Smooth muscle cell (in vitro differentiated cells): ENCODE measurements at regions not wholly inside any gene's neighbourhood (a gene's known extent, or its start where the extent isn't known, plus 50 kb on each side); places are given as distances from the start of the nearest gene placed in this dataset.

ENCODE experiments used
- DNase-seq: peaks from one replicate; lab custom pipeline; 2025; ENCODE audit not compliant: unreplicated experiment; lab: John Stamatoyannopoulos, UW
- H2AFZ ChIP-seq: fragments of 200-600 bp; sonication (generic); 2 replicates; pipeline ENCODE4 v1.6.0; 2016; ENCODE audit warnings: antibody characterized with exemption, low read depth, mild to moderate bottlenecking
- H3F3A ChIP-seq: fragments of 200-600 bp; sonication (generic); 2 replicates; pipeline ENCODE4 v1.6.0; 2017; ENCODE audit warnings: antibody characterized with exemption, low read depth
- H3K27ac ChIP-seq: fragments of 200-600 bp; sonication (generic); 2 replicates; pipeline ENCODE4 v1.5.1; 2016; ENCODE audit warnings: low read depth, mild to moderate bottlenecking
- H3K27me3 ChIP-seq: fragments of 200-600 bp; sonication (generic); 2 replicates; pipeline ENCODE4 v1.6.1; 2016; ENCODE audit warnings: low read depth, mild to moderate bottlenecking
- H3K36me3 ChIP-seq: fragments of 200-600 bp; sonication (generic); 2 replicates; pipeline ENCODE4 v1.5.1; 2016; ENCODE audit warnings: low read depth
- H3K4me1 ChIP-seq: fragments of 200-600 bp; sonication (generic); 2 replicates; pipeline ENCODE4 v1.5.1; 2016; ENCODE audit warnings: low read depth
- H3K4me2 ChIP-seq: fragments of 200-600 bp; sonication (generic); 2 replicates; pipeline ENCODE4 v1.6.0; 2016; ENCODE audit warnings: mild to moderate bottlenecking
- H3K4me3 ChIP-seq: fragments of 200-600 bp; sonication (generic); 2 replicates; pipeline ENCODE4 v1.5.1; 2016; ENCODE audit warnings: mild to moderate bottlenecking
- H3K79me2 ChIP-seq: fragments of 200-600 bp; sonication (generic); 2 replicates; pipeline ENCODE4 v1.6.0; 2016; ENCODE audit warnings: low read depth, mild to moderate bottlenecking
- H3K9ac ChIP-seq: fragments of 200-600 bp; sonication (generic); 2 replicates; pipeline ENCODE4 v1.6.0; 2016; ENCODE audit warnings: low read depth
- H3K9me3 ChIP-seq: fragments of 200-600 bp; sonication (generic); replicated peaks from 2 replicates; pipeline ENCODE4 v1.5.1; 2016; ENCODE audit warnings: low read depth
- H4K20me1 ChIP-seq: fragments of 200-600 bp; sonication (generic); 2 replicates; pipeline ENCODE4 v1.6.0; 2016; ENCODE audit warnings: low read depth
- WGBS: methylation state at CpG from one replicate; pipeline ENCODE4 v1.1.7; 2016; ENCODE audit warnings: low lambda C conversion rate; 5-methylcytosine and 5-hydroxymethylcytosine counted together
- TF ChIP-seq, protein P1 (sequence below): fragments of 200-600 bp; sonication (generic); IDR thresholded peaks from 2 replicates; pipeline ENCODE4 v1.5.1; 2017; ENCODE audit warnings: borderline replicate concordance, mild to moderate bottlenecking, antibody characterized with exemption; ENCODE audit not compliant: insufficient read depth, poor library complexity, severe bottlenecking

DNA sequence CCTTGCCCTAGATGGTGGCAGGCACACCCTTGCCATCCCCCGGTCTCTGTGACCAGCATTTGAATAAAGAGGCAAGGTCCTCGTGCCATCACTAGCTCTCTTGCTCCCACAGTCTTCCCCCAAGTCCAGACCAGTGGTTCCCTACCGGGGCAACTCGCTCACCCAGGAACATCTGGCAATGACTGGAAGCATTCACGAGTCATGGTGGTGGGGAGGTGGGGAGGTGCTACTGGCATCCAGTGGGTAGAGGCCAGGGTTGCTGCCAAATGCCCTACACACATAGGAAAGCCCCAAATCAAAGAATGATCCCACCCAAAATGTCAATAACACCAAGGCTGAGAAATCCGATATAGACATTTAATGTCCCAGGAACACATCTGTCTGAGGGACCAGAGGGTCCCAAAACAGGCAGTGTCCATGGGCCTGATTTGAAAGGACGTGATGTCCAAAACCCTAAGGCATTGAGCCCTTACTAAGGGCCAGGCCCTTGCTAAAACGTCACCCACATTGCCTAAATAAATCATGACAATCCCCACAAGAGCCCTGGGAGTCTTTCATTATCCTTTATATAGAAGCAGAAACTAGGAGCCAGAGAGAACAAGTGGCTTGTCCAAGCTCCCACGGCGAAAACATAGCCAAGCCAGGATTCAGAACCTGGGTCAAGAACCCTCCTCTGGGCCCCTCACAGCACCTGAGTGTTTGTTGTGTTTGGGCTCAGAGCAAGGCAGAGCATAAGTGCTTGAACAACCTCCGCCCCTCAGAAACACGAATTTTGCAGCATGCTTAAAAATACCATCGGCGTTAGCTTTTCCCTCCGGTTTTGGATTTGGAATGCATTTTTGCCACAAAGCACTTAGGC is 119.3 kb upstream of the WWC1 start:
- H2AFZ ChIP-seq, result no peak overlapping the region
- no peak overlapping the region for H3K4me3 ChIP-seq
- no peak overlapping the region for H3K9ac ChIP-seq
- no peaks in the 10 kb centered on the region for H3K36me3 ChIP-seq
- no peaks in the 10 kb centered on the region for H3K79me2 ChIP-seq
- H3K9me3 ChIP-seq, result no peaks in the 10 kb centered on the region
- H3K4me2 ChIP-seq, result no peak overlapping the region
- no peaks in the 10 kb centered on the region for H3F3A ChIP-seq
- no peak for DNase-seq
- H3K27me3 ChIP-seq, result no peaks in the 10 kb centered on the region
- WGBS, result 91% methylated on average over 15 of the region's 15 CpGs
- no peaks in the 10 kb centered on the region for H3K4me1 ChIP-seq
- TF ChIP-seq, protein P1, sequence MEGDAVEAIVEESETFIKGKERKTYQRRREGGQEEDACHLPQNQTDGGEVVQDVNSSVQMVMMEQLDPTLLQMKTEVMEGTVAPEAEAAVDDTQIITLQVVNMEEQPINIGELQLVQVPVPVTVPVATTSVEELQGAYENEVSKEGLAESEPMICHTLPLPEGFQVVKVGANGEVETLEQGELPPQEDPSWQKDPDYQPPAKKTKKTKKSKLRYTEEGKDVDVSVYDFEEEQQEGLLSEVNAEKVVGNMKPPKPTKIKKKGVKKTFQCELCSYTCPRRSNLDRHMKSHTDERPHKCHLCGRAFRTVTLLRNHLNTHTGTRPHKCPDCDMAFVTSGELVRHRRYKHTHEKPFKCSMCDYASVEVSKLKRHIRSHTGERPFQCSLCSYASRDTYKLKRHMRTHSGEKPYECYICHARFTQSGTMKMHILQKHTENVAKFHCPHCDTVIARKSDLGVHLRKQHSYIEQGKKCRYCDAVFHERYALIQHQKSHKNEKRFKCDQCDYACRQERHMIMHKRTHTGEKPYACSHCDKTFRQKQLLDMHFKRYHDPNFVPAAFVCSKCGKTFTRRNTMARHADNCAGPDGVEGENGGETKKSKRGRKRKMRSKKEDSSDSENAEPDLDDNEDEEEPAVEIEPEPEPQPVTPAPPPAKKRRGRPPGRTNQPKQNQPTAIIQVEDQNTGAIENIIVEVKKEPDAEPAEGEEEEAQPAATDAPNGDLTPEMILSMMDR, result no peak
- no peak overlapping the region for H3K27ac ChIP-seq
- H4K20me1 ChIP-seq, result no peaks in the 10 kb centered on the region

DNA sequence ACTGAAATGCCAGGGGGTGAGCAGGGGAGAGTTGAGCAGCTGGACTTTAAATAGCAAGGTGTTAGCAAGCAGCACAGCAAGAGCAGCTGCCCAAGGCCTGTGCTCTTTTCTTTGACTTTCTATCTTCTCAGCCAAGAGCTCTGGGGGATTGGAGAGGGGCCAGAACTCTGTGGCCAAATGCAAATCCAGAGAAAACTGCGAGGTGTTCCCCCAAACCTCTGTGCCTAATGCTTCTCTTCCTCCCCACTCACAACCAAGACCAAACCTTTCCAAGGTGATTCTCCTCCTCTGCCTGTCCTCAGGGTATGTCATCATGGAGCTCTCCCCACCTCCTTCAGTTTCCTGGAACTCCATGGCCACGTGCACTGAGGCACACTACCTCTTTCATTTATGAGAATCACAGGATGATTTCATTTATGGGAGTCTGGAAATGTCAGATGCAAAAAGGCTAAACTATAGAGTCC is 118.7 kb upstream of the WWC1 start:
- Histone ChIP-seq H3K4me1 (peaks cover 4% of the 10 kb centered on the region), H3K9ac (no peak overlapping the region), H3K4me3 (no peak overlapping the region), H3K9me3 (no peaks in the 10 kb centered on the region), H3K27me3 (no peaks in the 10 kb centered on the region), H3K4me2 (no peak overlapping the region), H3F3A (no peaks in the 10 kb centered on the region), H3K27ac (no peak overlapping the region), H3K36me3 (no peaks in the 10 kb centered on the region), H2AFZ (no peak overlapping the region), H3K79me2 (no peaks in the 10 kb centered on the region), H4K20me1 (no peaks in the 10 kb centered on the region)
- WGBS, result 86% methylated on average over 2 of the region's 2 CpGs
- TF ChIP-seq, protein P1, result no peak
- DNase-seq, result no peak

DNA sequence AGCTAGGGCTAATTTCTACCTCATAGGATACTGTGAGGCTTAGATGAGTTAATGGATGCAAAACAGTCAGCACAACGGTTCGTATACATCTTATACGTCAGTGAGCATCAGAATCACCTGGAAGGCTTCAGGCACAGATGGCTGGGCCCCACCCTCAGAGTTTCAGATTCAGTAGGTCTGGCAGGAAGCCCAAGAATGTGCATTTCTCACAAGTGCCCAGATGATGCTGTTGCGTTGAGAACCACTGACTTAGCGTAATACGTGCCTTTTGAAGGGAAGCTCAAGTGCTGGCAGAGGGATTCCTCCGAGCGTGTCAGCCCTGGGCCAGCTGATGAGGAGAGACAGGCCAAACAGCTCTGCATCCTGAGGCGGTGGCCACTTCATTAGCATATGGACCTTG is 117.1 kb upstream of the WWC1 start:
- Histone ChIP-seq H3K9ac (no peak overlapping the region), H3K36me3 (no peaks in the 10 kb centered on the region)
- WGBS, result 85% methylated on average over 9 of the region's 9 CpGs

More for the DNA sequence above, 117.1 kb upstream of the WWC1 start:
- Histone ChIP-seq H3F3A (peaks cover 6% of the 10 kb centered on the region), H4K20me1 (no peaks in the 10 kb centered on the region), H3K4me3 (no peak overlapping the region), H3K9me3 (no peaks in the 10 kb centered on the region), H3K79me2 (no peaks in the 10 kb centered on the region), H3K27me3 (no peaks in the 10 kb centered on the region), H2AFZ (no peak overlapping the region), H3K4me1 (peaks cover 5% of the 10 kb centered on the region), H3K4me2 (no peak overlapping the region), H3K27ac (no peak overlapping the region)
- TF ChIP-seq, protein P1, result no peak
- no peak for DNase-seq
